PFSK-1 (cell line): ENCODE measurements at regions not wholly inside any gene's neighbourhood (a gene's known extent, or its start where the extent isn't known, plus 50 kb on each side); places are given as distances from the start of the nearest gene placed in this dataset.

Source experiments
- FOXP2 ChIP-seq: optimal IDR thresholded peaks from 2 replicates; pipeline ENCODE3; 2011; ENCODE audit warnings: borderline replicate concordance, control low read depth, inconsistent platforms; ENCODE audit not compliant: insufficient read depth; ENCODE audit errors: extremely low read length, extremely low read depth
- POLR2AphosphoS5 ChIP-seq: IDR thresholded peaks from 2 replicates; pipeline ENCODE4 v1.6.1; 2012; ENCODE audit warnings: low read depth, mild to moderate bottlenecking, control low read depth, low read length, moderate library complexity
- REST ChIP-seq, 2 experiments: IDR thresholded peaks; 2 replicates each; pipeline versions ENCODE4 v1.6.1 to v1.8.0; 2011 to 2012; ENCODE audit warnings: low read depth in 2 of 2, low read length in 2 of 2, control low read depth in 1 of 2, inconsistent platforms in 1 of 2, mild to moderate bottlenecking in 1 of 2, moderate library complexity in 1 of 2; ENCODE audit not compliant: insufficient read depth in 1 of 2
- SIN3A ChIP-seq: IDR thresholded peaks from 2 replicates; pipeline ENCODE4 v1.6.1; 2012; ENCODE audit warnings: mild to moderate bottlenecking, low read length, moderate library complexity, borderline replicate concordance; ENCODE audit not compliant: insufficient read depth
- TAF1 ChIP-seq: IDR thresholded peaks from 2 replicates; pipeline ENCODE4 v1.6.1; 2012; ENCODE audit warnings: low read length, control low read depth, borderline replicate concordance; ENCODE audit not compliant: insufficient read depth

DNA sequence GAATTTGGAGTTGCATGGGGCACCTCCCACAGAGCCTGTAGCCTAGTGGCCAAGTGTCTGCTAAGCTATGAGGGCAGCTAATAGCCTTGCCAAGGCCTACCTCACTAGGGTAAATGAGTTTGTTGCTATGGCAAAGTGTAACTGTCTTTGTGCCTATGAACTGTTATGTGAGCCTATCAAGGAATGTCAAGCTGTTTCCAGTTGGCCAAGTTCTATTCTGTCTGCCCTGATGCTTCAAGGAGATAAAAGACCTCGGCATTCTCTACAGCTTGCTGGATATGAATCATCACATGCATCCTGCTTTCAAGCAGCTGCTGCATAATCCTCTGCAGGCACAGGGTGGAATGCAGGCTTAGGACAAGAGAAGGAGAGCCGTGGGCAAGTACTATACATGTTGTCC lies 69.8 kb upstream of the CCDC112 start:
- peak in 1 of 2 experiments; percentile 47; a peak in 1 of 4 replicates for TF ChIP-seq REST (IDR thresholded peaks at IDR 0.05; ENCODE audit: insufficient read depth in 1 of 2, low read depth in 2 of 2, low read length in 2 of 2)
- TF ChIP-seq TAF1, result no peak
- no peak for TF ChIP-seq POLR2AphosphoS5

GRCh38 chr5:115363879-115364278 lies 67.4 kb upstream of the CCDC112 start:
- no peak for TF ChIP-seq FOXP2

DNA sequence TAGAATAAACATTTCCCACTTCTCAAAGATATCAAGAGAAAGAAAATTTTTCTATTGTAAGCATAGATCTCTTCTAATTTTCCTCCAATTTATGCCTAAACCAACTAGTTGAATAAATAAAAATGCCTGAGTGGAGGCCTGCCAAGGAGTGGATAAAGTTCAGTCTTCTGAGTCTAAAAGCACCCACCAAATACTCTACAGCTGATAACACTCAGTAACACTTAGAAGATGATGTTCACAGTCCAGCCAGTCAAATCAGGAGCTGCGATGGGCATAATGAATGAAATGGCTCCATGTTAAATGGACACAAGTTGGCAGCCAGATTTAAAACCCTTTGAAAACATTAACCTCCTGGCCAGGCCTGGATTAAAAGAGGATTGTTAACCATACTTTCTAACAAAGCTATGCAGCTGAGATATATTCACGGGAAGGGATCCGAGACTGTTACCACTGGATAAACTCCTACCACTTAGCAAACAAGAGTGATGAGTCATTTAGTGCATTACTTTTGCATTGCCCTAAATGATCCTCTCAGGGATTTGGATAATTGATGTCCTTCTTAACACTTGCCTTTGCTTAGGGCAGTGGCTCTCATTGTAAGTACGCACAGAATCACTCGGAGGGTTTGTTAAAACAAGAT lies 63.7 kb upstream of the CCDC112 start:
- TF ChIP-seq FOXP2 (no peak), POLR2AphosphoS5 (no peak), SIN3A (no peak)

DNA sequence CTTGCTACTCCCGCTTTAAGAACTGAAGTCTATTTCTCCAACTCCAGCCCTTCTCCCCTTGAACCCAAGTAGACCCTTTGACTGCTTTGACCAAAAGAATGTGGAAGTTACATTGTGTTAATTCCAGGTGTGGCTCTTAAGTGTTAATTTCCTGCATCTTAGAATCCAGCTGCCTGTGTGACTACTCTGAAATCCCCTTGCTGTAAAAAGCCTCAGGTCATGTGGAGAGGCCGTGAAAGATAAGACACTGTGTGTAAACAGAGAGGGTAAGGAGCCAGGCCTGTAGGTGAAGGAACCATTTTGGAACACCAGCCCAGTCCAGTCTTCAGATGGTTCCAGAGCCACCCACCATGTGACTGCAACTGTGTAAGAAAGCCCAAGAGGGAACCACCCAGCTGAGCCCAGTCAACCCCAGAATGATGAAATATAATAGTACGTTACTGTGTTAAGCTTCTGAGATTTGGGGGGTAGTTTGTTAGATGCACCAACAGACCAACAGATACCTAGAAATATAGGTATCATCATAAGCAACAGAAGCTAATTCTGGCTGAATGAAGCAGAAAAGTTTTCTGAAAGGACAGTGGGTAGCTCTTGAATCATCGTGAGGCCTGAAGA lies 59.4 kb upstream of the CCDC112 start:
- no peak for TF ChIP-seq TAF1
- TF ChIP-seq REST (IDR thresholded peaks at IDR 0.05; ENCODE audit: insufficient read depth in 1 of 2, low read depth in 2 of 2, low read length in 2 of 2), result no peak
- no peak for TF ChIP-seq SIN3A
- no peak for TF ChIP-seq FOXP2
- TF ChIP-seq POLR2AphosphoS5, result no peak

- TF ChIP-seq FOXP2 (no peak), TAF1 (no peak), REST (IDR thresholded peaks at IDR 0.05; ENCODE audit: insufficient read depth in 1 of 2, low read depth in 2 of 2, low read length in 2 of 2) (no peak), SIN3A (no peak), POLR2AphosphoS5 (no peak)
Observed at GRCh38 chr5:115355095-115355494, 58.6 kb upstream of the CCDC112 start.

- TF ChIP-seq FOXP2 (no peak), TAF1 (no peak), REST (IDR thresholded peaks at IDR 0.05; ENCODE audit: insufficient read depth in 1 of 2, low read depth in 2 of 2, low read length in 2 of 2) (no peak), SIN3A (no peak), POLR2AphosphoS5 (no peak)
Observed at GRCh38 chr5:115354246-115354645, 57.8 kb upstream of the CCDC112 start.
